Calu3 (cell line): ENCODE measurements at regions not wholly inside any gene's neighbourhood (a gene's known extent, or its start where the extent isn't known, plus 50 kb on each side); places are given as distances from the start of the nearest gene placed in this dataset.

Experiments
- BruUV-seq: library from RNA; stranded (reverse); fragments of 400-500 nt; replicated peaks from 2 replicates; lab custom pipeline; 2021; lab: Mats Ljungman, UMichigan
- CTCF ChIA-PET: fragments of 300-600 bp; sonication (Branson Sonifier 250); formaldehyde crosslinking; loops from one replicate; lab custom pipeline; 2022; ENCODE audit warnings: antibody characterized with exemption; lab: Charles Lee
- DNase-seq: peaks from one replicate; pipeline ENCODE4 v3.0.0; 2022
- H3K27ac Mint-ChIP-seq: one replicate; pipeline ENCODE4 v1.8.0; 2022; ENCODE audit warnings: mixed read lengths; ENCODE audit not compliant: unreplicated experiment
- H3K27me3 Mint-ChIP-seq: one replicate; pipeline ENCODE4 v1.8.0; 2022; ENCODE audit warnings: mixed read lengths; ENCODE audit not compliant: unreplicated experiment
- H3K36me3 Mint-ChIP-seq: one replicate; pipeline ENCODE4 v1.8.0; 2022; ENCODE audit warnings: mild to moderate bottlenecking, moderate library complexity, mixed read lengths; ENCODE audit not compliant: insufficient read depth, unreplicated experiment
- H3K4me1 Mint-ChIP-seq: one replicate; pipeline ENCODE4 v1.8.0; 2022; ENCODE audit warnings: mild to moderate bottlenecking, low read depth, mixed read lengths; ENCODE audit not compliant: unreplicated experiment
- H3K4me3 Mint-ChIP-seq: one replicate; pipeline ENCODE4 v1.8.0; 2022; ENCODE audit warnings: mild to moderate bottlenecking, low read depth, moderate library complexity, mixed read lengths; ENCODE audit not compliant: unreplicated experiment
- H3K9me3 Mint-ChIP-seq: one replicate; pipeline ENCODE4 v1.8.0; 2022; ENCODE audit warnings: low read depth, mixed read lengths; ENCODE audit not compliant: unreplicated experiment
- intact Hi-C: fragments of 100-400 bp; cut with micrococcal nuclease; formaldehyde crosslinking; loops from one replicate; pipeline ENCODE4 v1.10.0; 2022; ENCODE audit not compliant: unreplicated experiment
- TF ChIP-seq, protein P1 (sequence below): fragments of 200-600 bp; IDR thresholded peaks from one replicate; pipeline ENCODE4 v1.8.0; 2022; ENCODE audit warnings: antibody characterized with exemption; ENCODE audit not compliant: unreplicated experiment

GRCh38 chr13:37225414-37226070 lies 120.1 kb upstream of the CSNK1A1L start:
- CTCF ChIA-PET = no interaction called here
- TF ChIP-seq, protein P1, sequence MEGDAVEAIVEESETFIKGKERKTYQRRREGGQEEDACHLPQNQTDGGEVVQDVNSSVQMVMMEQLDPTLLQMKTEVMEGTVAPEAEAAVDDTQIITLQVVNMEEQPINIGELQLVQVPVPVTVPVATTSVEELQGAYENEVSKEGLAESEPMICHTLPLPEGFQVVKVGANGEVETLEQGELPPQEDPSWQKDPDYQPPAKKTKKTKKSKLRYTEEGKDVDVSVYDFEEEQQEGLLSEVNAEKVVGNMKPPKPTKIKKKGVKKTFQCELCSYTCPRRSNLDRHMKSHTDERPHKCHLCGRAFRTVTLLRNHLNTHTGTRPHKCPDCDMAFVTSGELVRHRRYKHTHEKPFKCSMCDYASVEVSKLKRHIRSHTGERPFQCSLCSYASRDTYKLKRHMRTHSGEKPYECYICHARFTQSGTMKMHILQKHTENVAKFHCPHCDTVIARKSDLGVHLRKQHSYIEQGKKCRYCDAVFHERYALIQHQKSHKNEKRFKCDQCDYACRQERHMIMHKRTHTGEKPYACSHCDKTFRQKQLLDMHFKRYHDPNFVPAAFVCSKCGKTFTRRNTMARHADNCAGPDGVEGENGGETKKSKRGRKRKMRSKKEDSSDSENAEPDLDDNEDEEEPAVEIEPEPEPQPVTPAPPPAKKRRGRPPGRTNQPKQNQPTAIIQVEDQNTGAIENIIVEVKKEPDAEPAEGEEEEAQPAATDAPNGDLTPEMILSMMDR = no peak
- Mint-ChIP-seq H3K27me3 (no peaks in the 10 kb centered on the region), H3K36me3 (no peaks in the 10 kb centered on the region), H3K4me3 (no peak overlapping the region), H3K9me3 (no peaks in the 10 kb centered on the region), H3K4me1 (no peaks in the 10 kb centered on the region), H3K27ac (no peak overlapping the region)
- DNase-seq = no peak
- intact Hi-C loops = no loop called here
- BruUV-seq = no TSS peak

GRCh38 chr13:37216331-37216730 lies 110.9 kb upstream of the CSNK1A1L start:
- Mint-ChIP-seq H3K9me3 (no peaks in the 10 kb centered on the region), H3K36me3 (no peaks in the 10 kb centered on the region), H3K27ac (no peak overlapping the region), H3K4me1 (no peaks in the 10 kb centered on the region), H3K4me3 (no peak overlapping the region), H3K27me3 (no peaks in the 10 kb centered on the region)
- no peak for DNase-seq
- CTCF ChIA-PET = interaction anchor here (0.6 kb wide), 1 partner anchor 826 kb away, joined by 3 read pairs; no protein-coding TSS in a partner anchor
- intact Hi-C loops = no loop called here
- BruUV-seq = no TSS peak
- TF ChIP-seq, protein P1 = no peak

DNA sequence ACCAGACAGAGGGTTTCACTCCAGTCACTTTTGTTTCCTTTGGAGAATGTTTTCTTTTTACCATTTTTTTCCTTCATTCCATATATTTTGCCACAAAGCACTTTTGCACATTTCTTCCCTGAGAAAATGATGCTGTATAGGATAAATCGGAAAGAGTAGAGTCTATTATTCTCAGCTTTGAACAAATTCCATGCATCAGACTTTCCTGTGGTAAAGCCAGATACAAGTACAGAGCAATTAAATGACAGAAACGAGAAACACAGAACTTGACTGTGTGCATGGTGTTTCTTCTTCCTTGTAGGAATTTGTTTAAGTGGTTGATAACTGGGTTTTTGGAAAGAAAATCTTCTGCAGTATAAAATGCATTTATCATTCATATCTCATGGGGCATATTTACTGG lies 107.4 kb upstream of the CSNK1A1L start:
- intact Hi-C loops = no loop called here
- TF ChIP-seq, protein P1 = no peak
- H3K27me3 Mint-ChIP-seq = no peaks in the 10 kb centered on the region
- H3K4me3 Mint-ChIP-seq = no peak overlapping the region
- peaks cover 9% of the 10 kb centered on the region for H3K4me1 Mint-ChIP-seq
- CTCF ChIA-PET = no interaction called here
- H3K36me3 Mint-ChIP-seq = no peaks in the 10 kb centered on the region
- H3K27ac Mint-ChIP-seq = no peak overlapping the region
- BruUV-seq = no TSS peak
- no peaks in the 10 kb centered on the region for H3K9me3 Mint-ChIP-seq
- no peak for DNase-seq

DNA sequence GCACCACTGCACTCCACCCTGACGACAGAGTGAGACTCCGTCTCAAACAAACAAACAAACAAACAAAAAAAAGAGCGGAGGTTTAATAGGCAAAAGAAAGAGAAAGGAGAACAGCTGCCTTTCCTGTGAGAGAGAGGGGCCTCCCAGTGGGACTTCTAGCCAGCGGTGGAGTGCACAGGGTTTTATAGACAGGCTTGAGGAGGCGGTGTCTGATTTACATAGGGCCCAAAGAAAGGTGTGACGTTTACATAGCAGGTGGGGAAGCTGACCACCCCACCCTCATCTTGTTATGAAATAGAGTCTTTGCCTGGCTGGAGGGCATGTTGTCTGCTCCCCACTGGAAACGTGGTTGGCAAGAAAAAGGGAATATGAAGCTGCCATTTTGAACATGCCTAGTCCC lies 106.0 kb upstream of the CSNK1A1L start:
- Mint-ChIP-seq H3K4me3 (no peak overlapping the region), H3K27ac (no peak overlapping the region), H3K36me3 (no peaks in the 10 kb centered on the region), H3K9me3 (no peaks in the 10 kb centered on the region), H3K27me3 (no peaks in the 10 kb centered on the region), H3K4me1 (peaks cover 9% of the 10 kb centered on the region)
- CTCF ChIA-PET = no interaction called here
- intact Hi-C loops = no loop called here
- TF ChIP-seq, protein P1 = no peak
- no TSS peak for BruUV-seq
- no peak for DNase-seq
